HUDEP-2 (cell line): ENCODE measurements at regions not wholly inside any gene's neighbourhood (a gene's known extent, or its start where the extent isn't known, plus 50 kb on each side); places are given as distances from the start of the nearest gene placed in this dataset.
"Not testable (repeated sequence)": the region's sequence is repeated elsewhere in the genome, so short reads cannot be mapped to it uniquely, and the experiment has no call there.

Experiments
- DNase-seq, 76 experiments: peaks; one replicate each; lab custom pipeline; 2025; ENCODE audit not compliant: unreplicated experiment in 76 of 76; lab: John Stamatoyannopoulos, UW

- no peak for DNase-seq
These were observed 79.9 kb upstream of the SMIM30 start for GRCh38 chr7:113198226-113198625.

- DNase-seq = no peak
These were observed 78.9 kb upstream of the SMIM30 start for GRCh38 chr7:113197274-113197673.

GRCh38 chr7:113188396-113188795 is 70.0 kb upstream of the SMIM30 start:
- no peak for DNase-seq

GRCh38 chr7:113179313-113179712 is 61.0 kb upstream of the SMIM30 start:
- DNase-seq = no peak

- no peak for DNase-seq
These were observed 58.5 kb upstream of the SMIM30 start for GRCh38 chr7:113176836-113177235.

GRCh38 chr7:113176180-113176579 is 57.8 kb upstream of the SMIM30 start:
- not testable (repeated sequence) for DNase-seq

- no peak for DNase-seq
These were observed 57.3 kb upstream of the SMIM30 start for GRCh38 chr7:113175525-113176104.

- DNase-seq = no peak
These were observed 54.4 kb upstream of the SMIM30 start for GRCh38 chr7:113172726-113173125.

- DNase-seq = no peak
These were observed 52.2 kb upstream of the SMIM30 start for GRCh38 chr7:113170591-113170990.
